SW480 (cell line): ENCODE measurements at regions not wholly inside any gene's neighbourhood (a gene's known extent, or its start where the extent isn't known, plus 50 kb on each side); places are given as distances from the start of the nearest gene placed in this dataset.

Experiments
- DNase-seq: peaks from one replicate; pipeline ENCODE4 v3.0.0-alpha.2; 2016; ENCODE audit warnings: low spot score

DNA sequence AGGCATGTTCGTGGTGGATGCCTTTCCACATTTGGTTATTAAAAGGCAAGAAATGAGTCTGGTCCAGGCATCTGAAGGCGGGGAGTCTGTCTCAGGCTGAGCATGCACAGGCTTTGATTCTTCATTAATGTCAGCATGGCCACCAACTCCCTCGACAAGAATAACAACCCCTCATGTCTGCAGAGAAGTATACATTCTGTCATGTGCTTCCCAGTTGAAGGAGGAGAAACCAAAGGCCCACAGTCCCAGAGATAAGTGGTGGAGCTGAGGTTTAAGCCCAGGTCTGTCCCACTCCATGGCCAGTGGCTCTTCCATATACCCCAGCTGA lies 61.6 kb upstream of the LAPTM5 start:
- DNase-seq, result no peak

DNA sequence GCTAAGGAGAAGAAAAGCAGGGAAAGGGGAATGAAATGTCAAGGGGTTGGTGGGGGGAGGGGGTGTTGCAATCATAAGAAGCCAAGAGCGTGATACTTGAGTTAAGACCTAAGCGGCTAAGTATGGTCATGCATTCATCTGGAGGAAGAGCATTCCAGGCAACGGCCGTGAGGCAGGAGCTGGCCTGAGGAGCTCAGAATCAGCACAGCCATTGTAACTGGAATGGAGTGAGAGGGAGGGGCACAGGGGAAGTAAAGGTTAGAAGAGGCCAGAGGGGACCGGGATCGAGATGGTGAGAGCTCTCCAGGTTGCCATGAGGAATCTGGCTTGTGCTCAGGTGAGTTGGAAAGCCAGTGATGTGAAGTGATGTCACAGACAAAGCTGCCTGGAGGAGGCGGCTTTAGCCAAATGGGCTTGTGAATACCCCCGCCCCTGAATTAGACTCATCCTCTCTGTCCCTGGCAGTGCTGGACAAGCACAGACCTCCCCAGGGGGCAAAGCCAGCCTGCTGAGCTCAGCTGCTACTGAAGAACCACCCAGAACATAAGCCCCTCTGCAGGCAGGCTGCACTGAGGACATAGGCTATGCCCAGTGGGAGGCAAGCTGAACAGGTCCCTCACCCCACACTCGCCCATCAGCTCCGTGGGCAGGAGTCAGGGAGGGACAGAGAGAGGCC lies 61.1 kb upstream of the LAPTM5 start:
- DNase-seq, result no peak

DNA sequence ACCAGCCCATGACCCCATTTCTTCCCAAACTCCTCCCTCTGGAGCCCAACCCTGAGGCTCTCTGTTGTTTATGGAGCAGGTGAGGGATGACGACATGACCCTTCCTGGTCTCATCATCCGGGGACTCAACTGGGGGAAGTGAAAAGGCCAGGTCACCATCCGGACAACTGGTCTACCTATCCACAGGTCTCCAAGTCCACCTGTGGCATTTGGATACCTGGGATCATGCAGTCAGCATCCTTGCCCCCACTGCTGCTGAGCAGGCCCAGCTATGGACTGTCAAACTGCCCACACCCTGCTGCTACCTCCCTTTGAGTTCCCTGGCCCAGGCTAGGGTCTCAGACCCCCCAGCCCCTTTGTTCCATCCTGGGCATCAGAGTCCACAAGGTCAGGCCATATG lies 60.0 kb upstream of the LAPTM5 start:
- no peak for DNase-seq

DNA sequence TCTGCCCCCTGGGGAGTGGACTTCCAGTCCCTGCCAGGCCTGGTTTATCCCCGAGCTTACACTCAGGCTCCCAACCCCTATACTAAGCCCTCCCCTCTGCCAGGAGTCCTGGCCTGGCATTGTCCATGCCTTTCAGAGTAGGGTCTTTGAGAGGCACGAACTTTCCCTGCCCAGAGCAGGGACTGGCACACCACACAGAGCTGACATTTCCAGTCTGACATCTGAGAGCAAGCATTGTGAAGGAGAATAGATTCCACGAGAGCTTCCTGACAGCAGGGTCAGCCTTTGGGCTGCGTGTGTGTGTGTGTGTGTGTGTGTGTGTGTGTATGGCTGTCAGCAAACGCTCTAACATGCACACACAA lies 59.5 kb upstream of the LAPTM5 start:
- no peak for DNase-seq

DNA sequence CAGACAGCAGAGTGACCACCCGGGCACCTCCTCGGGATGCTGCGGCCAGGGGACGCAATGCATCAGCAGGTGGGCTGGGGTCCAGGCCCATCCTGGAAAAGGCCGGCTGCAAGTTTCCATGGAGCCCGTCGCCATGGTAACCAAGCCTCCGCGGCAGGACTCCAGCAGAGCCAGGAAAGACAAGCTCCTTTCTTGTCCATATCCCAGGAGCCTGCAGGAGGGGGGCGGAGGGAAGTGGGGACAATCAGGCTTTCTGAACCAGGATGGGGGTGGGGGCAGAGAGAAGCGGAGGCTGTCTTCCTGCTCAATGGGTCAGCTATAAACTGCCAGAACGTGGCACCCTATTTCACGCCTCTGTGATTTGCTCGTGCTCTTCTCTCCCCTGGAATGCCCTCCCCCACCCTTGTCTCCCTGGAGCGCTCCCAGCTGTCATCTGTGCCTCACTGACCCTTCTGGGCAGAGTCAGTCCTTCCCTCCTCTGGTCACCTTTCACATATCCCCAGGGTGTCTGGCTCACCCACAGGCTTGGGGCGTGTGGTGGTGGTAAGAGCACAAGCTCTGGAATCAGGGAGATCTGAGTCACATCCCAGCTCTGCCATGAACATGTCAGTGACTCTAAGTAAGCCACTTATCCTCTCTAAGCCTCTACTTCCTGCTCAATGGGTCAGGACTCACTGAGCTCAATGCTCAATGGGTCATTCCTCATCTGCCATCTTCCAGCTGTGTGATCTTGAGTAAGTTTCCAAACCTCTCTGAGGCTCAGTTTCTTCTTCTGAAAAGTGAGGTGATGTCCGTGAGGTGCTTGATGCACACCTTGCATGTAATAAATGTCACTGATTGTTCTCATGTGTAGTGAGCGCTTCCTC lies 58.9 kb upstream of the LAPTM5 start:
- peak; percentile 39 for DNase-seq

DNA sequence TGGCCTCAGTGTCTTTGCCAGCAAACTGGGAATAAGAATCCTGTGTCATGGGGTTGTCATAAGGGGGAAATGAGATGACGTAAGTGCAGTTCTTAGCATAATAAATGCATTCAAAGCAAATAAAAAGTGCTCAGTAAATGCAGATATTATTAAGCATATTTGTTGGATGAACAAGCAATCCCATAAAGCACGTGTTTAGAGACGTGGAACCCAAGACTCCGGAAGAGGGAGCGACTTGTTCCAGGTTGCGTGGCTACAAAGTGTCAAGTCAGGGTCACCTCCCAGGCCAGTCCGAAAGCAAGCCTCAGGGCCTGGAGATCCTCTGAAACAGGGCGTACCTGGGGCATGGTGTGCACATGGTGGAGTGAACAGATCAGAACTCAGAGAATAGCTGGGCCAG lies 58.0 kb upstream of the LAPTM5 start:
- no peak for DNase-seq

DNA sequence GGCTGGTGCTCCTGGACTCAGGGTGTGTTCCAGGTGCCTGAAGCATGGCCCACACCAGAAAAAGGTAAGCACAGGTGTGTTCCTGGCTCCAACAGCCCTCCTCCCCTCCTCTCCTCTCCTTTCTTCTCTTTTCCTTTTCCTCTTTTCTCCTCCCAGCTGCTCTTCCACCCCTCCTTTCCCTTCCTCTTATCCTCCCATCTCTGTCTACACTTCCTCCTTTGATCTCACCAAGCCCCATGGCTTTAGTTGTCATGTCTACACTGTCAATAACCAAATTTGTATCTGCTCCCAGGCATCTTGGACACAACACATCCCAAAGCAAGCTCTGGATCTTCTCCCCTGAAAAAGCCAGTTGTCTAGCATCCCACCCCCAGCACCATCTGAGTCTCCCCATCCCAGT lies 56.7 kb upstream of the LAPTM5 start:
- DNase-seq, result no peak

DNA sequence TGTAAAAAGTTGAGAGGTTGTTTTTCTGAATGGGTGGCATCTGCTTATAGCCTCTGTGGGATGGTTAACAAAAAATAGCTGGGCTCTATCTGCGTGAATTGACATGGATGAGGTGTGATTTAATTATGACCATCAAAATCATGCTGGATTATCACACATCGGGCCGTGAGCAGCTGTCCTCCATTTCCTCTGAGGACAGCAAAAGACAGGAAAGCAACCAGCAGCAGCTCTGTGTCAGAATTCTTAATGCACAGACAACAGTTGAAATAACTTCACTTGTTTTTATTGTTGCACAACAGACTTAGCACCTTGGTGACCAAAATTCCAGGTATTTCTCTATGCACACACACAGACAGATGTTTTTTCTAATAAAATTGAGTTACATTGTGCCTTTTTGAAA lies 54.5 kb upstream of the LAPTM5 start:
- no peak for DNase-seq

DNA sequence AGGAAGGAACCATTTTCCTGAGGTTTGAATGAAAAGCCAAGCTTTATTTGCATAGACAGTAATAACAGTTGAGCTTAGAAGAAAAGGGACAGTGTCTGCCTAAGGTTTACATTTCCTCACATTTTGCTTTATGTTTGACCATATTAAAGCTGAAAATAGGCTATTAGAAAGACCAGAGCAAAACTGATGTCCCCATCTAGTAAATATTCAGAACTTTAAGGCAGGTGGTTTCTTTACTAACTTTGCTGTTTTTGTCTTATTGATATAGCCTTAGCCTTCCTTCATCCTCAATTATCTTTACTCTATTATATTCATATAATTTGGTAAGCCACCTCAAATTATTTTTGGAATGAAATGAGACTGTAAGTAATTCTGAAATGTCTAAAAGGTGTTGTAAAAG lies 53.6 kb upstream of the LAPTM5 start:
- DNase-seq, result no peak

DNA sequence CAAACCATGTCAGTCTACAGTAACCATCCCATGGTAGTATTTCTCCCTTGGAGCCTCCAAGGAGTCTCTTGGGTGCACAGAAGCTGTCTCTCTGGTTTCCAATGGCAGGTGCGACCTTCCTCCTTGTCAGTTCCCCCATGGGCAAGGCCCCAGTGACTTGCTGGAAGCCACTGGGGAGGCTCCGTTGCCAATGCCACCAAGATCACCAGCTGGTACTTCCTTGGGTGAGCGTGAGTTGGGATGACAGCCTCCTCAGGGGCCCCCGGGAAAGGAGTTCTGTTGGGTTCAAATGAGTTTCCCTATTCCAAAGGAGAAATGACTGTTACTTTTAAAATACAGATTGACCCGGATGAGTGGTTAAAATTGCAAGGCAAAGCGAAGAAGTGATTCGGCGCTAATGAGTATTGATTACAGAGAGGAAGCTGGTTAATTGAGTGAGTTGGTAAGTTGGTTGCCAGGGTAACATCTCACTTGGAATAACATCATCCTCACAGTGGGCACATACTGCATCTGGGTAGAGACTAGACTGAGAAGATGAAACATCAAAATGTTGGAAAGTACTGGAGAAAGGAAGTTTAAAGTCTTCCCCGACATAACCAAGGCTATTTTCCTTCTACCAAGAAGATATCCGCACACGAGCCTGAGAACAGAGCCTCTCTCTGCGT lies 53.0 kb upstream of the LAPTM5 start:
- DNase-seq, result no peak

DNA sequence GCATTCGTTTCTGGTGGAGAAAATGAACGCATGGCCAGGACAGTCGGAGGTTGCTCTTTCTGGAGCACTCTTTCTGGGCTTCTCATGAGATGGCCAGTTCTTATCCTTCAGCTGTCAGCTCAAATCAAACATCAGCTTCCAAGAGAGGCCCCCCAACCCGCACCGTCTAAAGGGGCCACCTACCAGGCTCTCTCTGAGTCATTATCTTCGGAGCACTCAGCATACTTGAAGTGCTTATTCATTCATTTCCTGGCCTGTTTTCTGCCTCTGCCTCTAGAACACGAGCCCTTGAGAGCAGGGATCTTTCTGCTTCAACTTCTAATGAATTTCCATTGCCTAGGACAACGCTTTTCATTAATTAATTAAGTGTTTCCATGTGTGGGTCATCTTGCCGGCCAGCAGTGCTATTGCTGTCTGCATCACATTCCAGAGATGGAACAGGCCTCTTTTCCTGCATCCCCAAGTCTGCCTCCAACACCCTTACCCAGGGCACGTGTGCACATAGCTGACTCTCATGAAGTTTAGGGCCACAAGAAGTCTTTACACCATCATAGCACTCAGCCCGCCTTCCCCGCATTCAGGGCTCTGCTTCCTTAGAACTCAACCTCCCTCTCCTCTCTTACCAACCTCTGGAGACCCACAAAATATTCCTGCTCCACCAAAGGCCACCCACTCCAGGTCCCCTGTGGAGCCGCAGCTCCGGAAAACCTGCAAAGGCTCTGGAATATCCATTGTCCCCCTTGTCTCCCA lies 52.1 kb upstream of the LAPTM5 start:
- no peak for DNase-seq

DNA sequence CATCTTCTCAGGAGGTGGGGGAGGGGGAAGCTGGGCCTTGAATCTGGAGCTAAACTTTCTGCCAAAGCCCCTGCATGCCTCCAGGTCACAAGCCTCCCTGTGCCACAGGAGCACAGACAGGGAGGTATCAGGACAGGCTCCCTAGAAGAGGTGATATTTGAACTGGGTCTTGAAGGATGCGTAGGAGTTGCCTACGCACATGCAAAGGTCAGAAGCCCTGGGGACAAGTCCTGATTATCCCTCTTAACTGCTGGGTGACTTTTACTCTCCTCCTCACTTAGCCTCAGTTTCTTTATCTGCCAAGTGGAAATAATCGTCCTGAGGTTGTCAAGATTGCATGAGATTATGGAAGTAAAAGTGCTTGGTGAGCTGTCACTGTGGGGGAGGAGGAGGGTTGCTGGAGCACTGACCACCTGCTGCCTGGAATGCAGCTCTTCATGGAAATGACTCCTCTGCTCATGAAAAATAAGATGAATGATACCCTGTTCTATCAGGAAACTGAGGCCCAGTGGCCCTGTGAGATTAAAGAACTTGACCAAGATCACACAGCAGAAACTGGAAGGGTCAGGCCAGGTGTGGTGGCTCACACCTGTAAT lies 50.6 kb upstream of the LAPTM5 start:
- no peak for DNase-seq

DNA sequence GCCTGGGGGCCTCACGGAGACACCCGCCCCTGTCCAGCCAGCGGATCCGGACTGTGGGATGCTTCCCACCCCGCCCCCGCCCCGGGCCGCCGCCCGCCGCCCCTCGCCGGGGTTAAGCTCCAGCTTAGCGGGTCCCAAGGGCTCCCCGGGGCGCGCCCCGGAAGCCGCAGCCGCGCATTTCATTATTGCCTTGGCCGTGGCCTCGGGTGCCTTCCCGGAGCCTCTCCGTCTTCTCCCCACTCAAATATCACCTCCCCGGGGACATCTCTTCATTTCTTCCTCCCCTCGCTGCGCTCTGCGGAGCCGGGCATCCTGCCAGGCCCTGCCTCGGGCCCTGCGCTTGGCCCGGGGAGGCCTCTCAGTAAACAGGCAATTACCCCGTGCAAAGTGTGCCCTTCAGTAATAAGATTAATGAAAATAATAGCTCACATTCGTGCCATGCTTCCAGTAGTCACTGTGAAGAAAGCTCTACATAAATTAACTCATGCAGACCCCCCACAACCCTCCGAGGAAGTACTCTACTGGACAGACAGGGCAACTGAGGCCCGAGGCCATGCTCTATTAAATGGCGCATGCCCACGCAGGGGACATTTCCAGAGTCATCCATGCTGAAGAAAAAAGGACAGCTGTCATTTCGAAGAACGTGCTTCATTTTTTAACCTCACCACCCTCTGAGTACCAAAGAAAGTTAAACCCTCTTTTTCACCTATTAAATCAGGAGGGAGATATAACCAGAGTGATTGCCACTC lies 49.9 kb upstream of the LAPTM5 start:
- DNase-seq, result no peak
